Hepatocyte (in vitro differentiated cells): ENCODE measurements at regions not wholly inside any gene's neighbourhood (a gene's known extent, or its start where the extent isn't known, plus 50 kb on each side); places are given as distances from the start of the nearest gene placed in this dataset.
A peak's percentile ranks its signal among the peaks of the same experiment; 100 is the strongest.

Source experiments
- DNase-seq: peaks from one replicate; pipeline ENCODE4 v3.0.0-alpha.2; 2016; ENCODE audit warnings: low spot score
- H2AFZ ChIP-seq: fragments of 200-600 bp; sonication (generic); 2 replicates; pipeline ENCODE4 v1.6.0; 2016; ENCODE audit warnings: antibody characterized with exemption, mild to moderate bottlenecking
- H3K27ac ChIP-seq: fragments of 200-600 bp; sonication (generic); 2 replicates; pipeline ENCODE4 v1.5.1; 2016; ENCODE audit warnings: mild to moderate bottlenecking
- H3K27me3 ChIP-seq: fragments of 200-600 bp; sonication (generic); 2 replicates; pipeline ENCODE4 v1.6.1; 2016
- H3K36me3 ChIP-seq: fragments of 200-600 bp; sonication (generic); replicated peaks from 2 replicates; pipeline ENCODE4 v1.5.1; 2016; ENCODE audit warnings: low read depth; ENCODE audit not compliant: insufficient read depth
- H3K4me1 ChIP-seq: fragments of 200-600 bp; sonication (generic); 2 replicates; pipeline ENCODE4 v1.5.1; 2016; ENCODE audit warnings: mild to moderate bottlenecking, moderate library complexity; ENCODE audit not compliant: insufficient read depth
- H3K4me2 ChIP-seq: fragments of 200-600 bp; sonication (generic); 2 replicates; pipeline ENCODE4 v1.6.0; 2016
- H3K4me3 ChIP-seq: fragments of 200-600 bp; sonication (generic); 2 replicates; pipeline ENCODE4 v1.5.1; 2016; ENCODE audit warnings: mild to moderate bottlenecking
- H3K79me2 ChIP-seq: fragments of 200-600 bp; sonication (generic); 2 replicates; pipeline ENCODE4 v1.6.0; 2017; ENCODE audit warnings: mild to moderate bottlenecking
- H3K9me2 ChIP-seq: fragments of 200-600 bp; sonication (generic); replicated peaks from 2 replicates; pipeline ENCODE4 v1.6.0; 2017; ENCODE audit warnings: mild to moderate bottlenecking; ENCODE audit not compliant: insufficient read depth
- H3K9me3 ChIP-seq: fragments of 200-600 bp; sonication (generic); 2 replicates; pipeline ENCODE4 v1.5.1; 2016; ENCODE audit warnings: low read depth, mild to moderate bottlenecking
- H4K20me1 ChIP-seq: fragments of 200-600 bp; sonication (generic); 2 replicates; pipeline ENCODE4 v1.6.0; 2016; ENCODE audit warnings: mild to moderate bottlenecking; ENCODE audit not compliant: insufficient read depth, poor library complexity, severe bottlenecking
- CTCF ChIP-seq: fragments of 200-600 bp; sonication (generic); IDR thresholded peaks from 2 replicates; pipeline ENCODE4 v1.5.1; 2016; ENCODE audit warnings: antibody characterized with exemption, mild to moderate bottlenecking; ENCODE audit not compliant: poor library complexity
- EZH2 ChIP-seq: fragments of 200-600 bp; sonication (generic); IDR thresholded peaks from 2 replicates; pipeline ENCODE4 v1.6.1; 2016; ENCODE audit warnings: antibody characterized with exemption, mild to moderate bottlenecking, borderline replicate concordance
- EZH2phosphoT487 ChIP-seq: fragments of 200-600 bp; sonication (generic); IDR thresholded peaks from one replicate; pipeline ENCODE4 v1.6.1; 2018; ENCODE audit warnings: antibody characterized with exemption, mild to moderate bottlenecking, low read depth, moderate library complexity; ENCODE audit not compliant: unreplicated experiment, severe bottlenecking
- WGBS: methylation state at CpG from one replicate; pipeline ENCODE4 v1.1.6; 2016; ENCODE audit warnings: low lambda C conversion rate; ENCODE audit errors: missing lambda C conversion rate; 5-methylcytosine and 5-hydroxymethylcytosine counted together

GRCh38 chr4:159414305-159414704 is 311.4 kb downstream of the RAPGEF2 start:
- H3K4me1 ChIP-seq, result peaks cover 11% of the 10 kb centered on the region
- no peaks in the 10 kb centered on the region for H3K36me3 ChIP-seq
- H3K27me3 ChIP-seq, result no peaks in the 10 kb centered on the region
- DNase-seq, result no peak
- no peaks in the 10 kb centered on the region for H3K9me3 ChIP-seq
- no peak for TF ChIP-seq CTCF
- TF ChIP-seq EZH2phosphoT487, result no peak
- TF ChIP-seq EZH2, result no peak
- H3K9me2 ChIP-seq, result no peaks in the 10 kb centered on the region
- 87% methylated on average over 4 of the region's 4 CpGs for WGBS
- no peaks in the 10 kb centered on the region for H3K79me2 ChIP-seq
- no peak overlapping the region for H3K4me2 ChIP-seq
- no peak overlapping the region for H2AFZ ChIP-seq
- no peak overlapping the region for H3K4me3 ChIP-seq
- no peak overlapping the region for H3K27ac ChIP-seq
- no peaks in the 10 kb centered on the region for H4K20me1 ChIP-seq

GRCh38 chr4:159416073-159416472 is 313.2 kb downstream of the RAPGEF2 start:
- no peaks in the 10 kb centered on the region for H3K79me2 ChIP-seq
- no peaks in the 10 kb centered on the region for H3K27me3 ChIP-seq
- TF ChIP-seq EZH2 (no peak), EZH2phosphoT487 (no peak), CTCF (no peak)
- H3K4me3 ChIP-seq, result no peak overlapping the region
- no peak for DNase-seq
- 69% methylated on average over 2 of the region's 2 CpGs for WGBS
- no peak overlapping the region for H2AFZ ChIP-seq
- peak overlapping the region; percentile 45 for H3K27ac ChIP-seq
- no peaks in the 10 kb centered on the region for H3K9me3 ChIP-seq
- no peaks in the 10 kb centered on the region for H3K36me3 ChIP-seq
- no peaks in the 10 kb centered on the region for H3K9me2 ChIP-seq
- H4K20me1 ChIP-seq, result no peaks in the 10 kb centered on the region
- H3K4me1 ChIP-seq, result peaks cover 17% of the 10 kb centered on the region
- no peak overlapping the region for H3K4me2 ChIP-seq

- Histone ChIP-seq H3K27ac (peak overlapping the region; percentile 45), H3K4me3 (no peak overlapping the region), H3K4me1 (peaks cover 20% of the 10 kb centered on the region), H3K36me3 (no peaks in the 10 kb centered on the region), H4K20me1 (no peaks in the 10 kb centered on the region), H3K9me2 (no peaks in the 10 kb centered on the region), H3K27me3 (no peaks in the 10 kb centered on the region), H3K9me3 (no peaks in the 10 kb centered on the region), H2AFZ (no peak overlapping the region), H3K4me2 (no peak overlapping the region), H3K79me2 (no peaks in the 10 kb centered on the region)
- no peak for DNase-seq
- WGBS, result 39% methylated on average over 3 of the region's 3 CpGs
- TF ChIP-seq EZH2phosphoT487 (no peak), EZH2 (no peak), CTCF (no peak)
Measured at GRCh38 chr4:159416996-159417395, 314.1 kb downstream of the RAPGEF2 start.
